ENCODE measurements at regions not wholly inside any gene's neighbourhood (a gene's known extent, or its start where the extent isn't known, plus 50 kb on each side); places are given as distances from the start of the nearest gene placed in this dataset.
A peak's percentile ranks its signal among the peaks of the same experiment; 100 is the strongest.
"Not testable (repeated sequence)": the region's sequence is repeated elsewhere in the genome, so short reads cannot be mapped to it uniquely, and the experiment has no call there.

DNA sequence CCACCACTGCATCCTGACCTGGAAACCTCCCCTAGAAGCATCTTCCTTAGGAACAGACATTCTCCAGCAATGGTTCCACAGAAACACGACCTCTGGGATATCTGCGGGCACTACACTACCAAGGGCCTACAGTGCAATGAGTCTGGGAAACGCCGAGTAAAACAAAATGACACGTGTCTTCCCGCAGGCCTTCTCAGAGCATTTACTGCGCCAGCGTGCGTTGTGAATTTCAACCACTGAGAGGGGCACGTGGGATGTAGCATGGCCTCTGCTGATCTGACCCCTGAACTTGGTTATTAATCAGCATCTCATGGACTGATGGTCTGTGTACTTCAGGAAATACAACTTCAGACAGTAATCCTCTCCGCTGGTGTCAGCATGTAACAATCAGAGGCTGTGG lies 173.0 kb downstream of the C16orf95 start:
- no peak for DNase-seq

GRCh38 chr16:87145181-87146176 lies 171.7 kb downstream of the C16orf95 start:
- no peak for DNase-seq

GRCh38 chr16:87146676-87147075 lies 170.5 kb downstream of the C16orf95 start:
- DNase-seq, result no peak

DNA sequence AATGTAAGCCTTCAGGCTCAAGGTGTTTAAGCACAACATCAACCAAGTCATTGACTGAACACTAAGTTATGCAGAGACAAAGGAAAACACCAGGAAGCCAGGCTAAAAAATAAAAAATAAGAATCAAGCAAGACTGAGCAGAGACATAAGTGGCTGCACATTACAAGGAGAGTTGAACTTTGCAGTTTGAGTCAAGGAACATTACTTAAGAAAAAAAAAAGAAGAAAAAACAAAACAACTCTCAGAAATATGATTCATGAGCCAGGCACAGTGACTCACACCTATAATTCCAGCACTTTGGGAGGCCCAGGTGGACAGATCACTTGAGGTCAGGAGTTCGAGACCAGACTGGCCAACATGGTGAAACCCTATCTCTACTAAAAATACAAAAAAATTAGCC lies 168.1 kb downstream of the C16orf95 start:
- no peak for DNase-seq

- no peak for DNase-seq
Observed at GRCh38 chr16:87150262-87150661, 166.9 kb downstream of the C16orf95 start.

DNA sequence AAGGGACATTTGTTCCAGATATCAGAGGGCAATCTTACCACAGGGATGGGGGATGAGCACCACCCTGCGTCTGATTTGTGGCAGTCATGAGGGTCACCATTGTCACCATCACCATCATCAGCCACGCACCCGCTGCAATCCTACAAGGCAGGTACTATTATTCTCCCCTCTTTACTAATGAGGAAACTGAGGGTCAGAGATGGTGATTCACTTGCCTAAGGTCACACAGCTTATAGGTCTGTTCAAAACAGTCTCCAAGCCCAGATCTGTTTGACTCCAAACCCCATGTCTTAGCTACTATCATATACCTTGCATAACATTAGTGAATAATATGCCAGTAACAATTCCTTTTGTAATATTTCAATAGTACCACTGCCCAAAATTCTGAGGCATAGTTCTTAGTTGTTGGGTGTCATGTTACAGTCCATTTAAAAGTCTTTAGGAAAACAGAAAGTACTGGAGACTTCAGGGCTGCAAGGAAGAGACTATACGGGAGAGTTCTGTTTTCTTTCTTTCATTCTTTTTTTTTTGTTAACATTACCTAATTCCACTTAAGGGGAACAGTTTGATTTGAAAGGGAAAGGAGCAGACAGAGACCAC lies 166.4 kb downstream of the C16orf95 start:
- DNase-seq, result no peak

- no peak for DNase-seq
Observed at GRCh38 chr16:87152221-87152755, 164.9 kb downstream of the C16orf95 start.

GRCh38 chr16:87153326-87153725 lies 163.9 kb downstream of the C16orf95 start:
- no peak for DNase-seq

DNA sequence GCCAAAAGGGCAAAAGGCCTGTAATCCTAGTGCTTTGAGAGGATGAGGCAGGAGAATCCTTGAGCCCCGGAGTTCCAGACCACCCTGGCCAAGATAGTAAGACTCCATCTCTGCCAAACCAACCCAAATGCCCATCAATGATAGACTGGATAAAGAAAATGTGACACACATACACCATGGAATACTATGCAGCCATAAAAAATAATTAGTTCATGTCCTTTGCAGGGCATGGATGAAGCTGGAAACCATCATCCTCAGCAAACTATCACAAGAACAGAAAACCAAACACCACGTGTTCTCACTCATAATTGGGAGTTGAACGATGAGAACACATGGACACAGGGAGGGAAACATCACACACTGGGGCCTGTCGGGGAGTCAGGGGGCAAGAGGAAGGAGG lies 161.9 kb downstream of the C16orf95 start:
- DNase-seq, result not testable (repeated sequence)

DNA sequence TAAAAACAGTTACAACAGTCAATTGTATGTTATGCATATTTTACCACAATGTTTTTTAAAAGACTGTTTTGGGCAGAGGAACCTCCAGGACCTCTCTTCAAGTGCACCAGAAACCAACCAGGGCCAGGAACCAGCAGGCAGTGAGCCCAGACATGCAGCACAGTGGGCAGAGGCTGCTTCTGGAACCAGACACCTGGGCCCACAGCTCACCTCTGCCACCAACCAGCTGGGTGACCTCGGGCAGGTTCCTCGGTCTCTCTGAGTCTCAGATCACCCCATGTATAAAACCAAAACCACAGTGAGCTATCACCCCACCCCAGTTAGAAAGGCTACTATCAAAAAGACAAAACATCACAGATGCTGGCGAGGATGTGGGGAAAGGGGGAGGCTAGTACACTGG lies 161.0 kb downstream of the C16orf95 start:
- no peak for DNase-seq

DNA sequence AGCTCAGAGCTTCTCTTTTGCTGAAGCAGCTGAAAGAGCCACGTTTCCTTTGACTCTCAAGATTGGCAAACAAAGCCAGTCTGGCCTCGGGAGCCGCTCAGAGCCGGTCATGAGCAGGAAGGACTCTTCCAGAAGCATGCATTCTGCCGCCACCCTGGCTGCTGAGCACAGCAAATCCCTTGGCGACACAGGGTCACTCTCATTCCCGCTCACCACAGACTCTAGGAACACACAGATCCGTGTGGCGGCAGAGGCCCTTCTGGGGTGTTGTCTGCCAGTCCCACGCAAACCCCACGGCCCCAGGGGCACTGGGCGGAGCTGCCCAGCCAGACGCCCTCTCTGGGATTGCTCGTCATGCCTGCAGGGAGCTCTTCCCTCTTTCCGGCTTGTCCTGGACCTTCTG lies 157.0 kb downstream of the C16orf95 start:
- DNase-seq, result no peak

GRCh38 chr16:87160701-87161337 lies 156.4 kb downstream of the C16orf95 start:
- DNase-seq, result no peak

- not testable (repeated sequence) for DNase-seq
Observed at GRCh38 chr16:87161410-87161809, 155.8 kb downstream of the C16orf95 start.

DNA sequence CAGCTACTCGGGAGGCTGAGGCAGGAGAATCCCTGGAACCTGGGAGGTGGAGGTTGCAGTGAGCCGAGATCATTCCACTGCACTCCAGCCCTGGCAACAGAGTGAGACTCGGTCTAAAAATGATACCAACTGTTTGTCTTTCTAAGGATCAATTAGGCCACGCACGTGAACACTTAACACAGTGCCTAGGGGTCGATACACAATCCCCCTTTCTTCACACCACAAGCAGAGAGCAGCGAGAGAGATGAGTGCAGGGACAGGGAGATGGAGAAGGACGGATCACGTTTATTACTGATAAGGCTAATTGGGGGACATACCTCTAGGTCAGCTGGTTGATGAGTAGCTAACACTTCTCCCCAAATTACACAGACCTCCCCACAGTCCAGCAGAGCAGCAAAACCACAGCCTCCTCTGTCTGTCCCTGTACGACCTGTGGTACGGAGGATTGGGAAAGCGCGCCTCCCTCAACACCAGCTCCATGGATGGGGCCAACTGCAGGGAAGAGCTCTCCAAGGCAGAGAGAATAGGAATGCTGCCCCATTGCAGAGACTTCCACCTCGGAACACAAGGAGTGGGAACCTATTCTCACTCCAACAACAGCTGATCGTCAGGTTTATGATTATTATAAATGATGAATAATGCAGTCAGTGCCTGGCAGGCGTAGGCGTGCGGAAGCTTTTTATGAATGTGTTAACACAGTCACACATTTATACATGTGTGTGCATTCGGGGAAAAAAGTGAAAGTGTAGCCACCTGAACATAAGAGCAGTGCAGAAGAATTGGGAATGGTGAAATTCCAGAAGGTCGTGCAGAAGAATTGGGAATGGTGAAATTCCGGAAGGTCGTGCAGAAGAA lies 155.1 kb downstream of the C16orf95 start:
- DNase-seq, result peak in 1 of 2 donors; percentile 3

DNA sequence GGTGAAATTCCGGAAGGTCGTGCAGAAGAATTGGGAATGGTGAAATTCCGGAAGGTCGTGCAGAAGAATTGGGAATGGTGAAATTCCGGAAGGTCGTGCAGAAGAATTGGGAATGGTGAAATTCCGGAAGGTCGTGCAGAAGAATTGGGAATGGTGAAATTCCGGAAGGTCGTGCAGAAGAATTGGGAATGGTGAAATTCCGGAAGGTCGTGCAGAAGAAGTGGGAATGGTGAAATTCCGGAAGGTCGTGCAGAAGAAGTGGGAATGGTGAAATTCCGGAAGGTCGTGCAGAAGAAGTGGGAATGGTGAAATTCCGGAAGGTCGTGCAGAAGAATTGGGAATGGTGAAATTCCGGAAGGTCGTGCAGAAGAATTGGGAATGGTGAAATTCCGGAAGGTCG lies 154.4 kb downstream of the C16orf95 start:
- not testable (repeated sequence) for DNase-seq

GRCh38 chr16:87163637-87164036 lies 153.6 kb downstream of the C16orf95 start:
- DNase-seq, result no peak

DNA sequence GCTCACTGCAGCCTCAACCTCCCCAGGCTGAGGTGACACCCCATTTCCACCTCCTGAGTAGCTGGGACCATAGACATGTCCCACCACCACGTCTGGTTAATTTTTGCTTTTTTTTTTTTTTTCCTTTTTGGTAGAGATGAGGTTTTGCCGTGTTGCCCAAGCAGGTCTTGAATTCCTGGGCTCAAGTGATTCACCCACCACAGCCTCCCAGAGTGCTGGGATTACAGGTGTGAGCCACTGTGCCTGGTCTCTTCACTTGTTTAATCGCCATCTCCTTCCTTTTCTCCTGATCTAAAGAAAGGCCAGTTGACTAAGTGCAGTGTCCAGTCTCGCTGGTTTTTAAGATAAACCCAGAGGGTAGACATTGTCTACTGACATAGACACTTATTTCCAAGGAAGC lies 152.0 kb downstream of the C16orf95 start:
- DNase-seq, result no peak

- no peak for DNase-seq
Observed at GRCh38 chr16:87165885-87166284, 151.3 kb downstream of the C16orf95 start.

DNA sequence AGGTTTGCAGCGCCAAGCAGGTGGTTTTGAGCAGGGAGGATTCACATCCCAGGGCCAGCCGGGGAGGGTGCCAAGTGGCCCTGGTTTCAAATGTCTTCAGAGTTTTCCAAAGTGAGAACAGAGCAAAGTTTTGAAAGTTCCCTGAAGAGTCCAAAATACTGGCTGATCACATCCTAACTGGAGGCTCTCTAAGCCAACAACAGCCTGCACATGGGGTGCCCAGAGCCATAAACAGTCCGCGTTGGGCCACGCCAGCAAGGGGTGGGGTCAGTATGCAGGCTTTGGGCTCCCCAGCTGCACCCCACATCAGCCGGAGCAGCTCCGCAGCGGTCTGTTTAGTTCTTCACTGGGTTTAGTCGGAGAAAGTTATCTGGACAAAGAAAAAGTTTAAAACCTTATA lies 150.9 kb downstream of the C16orf95 start:
- no peak for DNase-seq

DNA sequence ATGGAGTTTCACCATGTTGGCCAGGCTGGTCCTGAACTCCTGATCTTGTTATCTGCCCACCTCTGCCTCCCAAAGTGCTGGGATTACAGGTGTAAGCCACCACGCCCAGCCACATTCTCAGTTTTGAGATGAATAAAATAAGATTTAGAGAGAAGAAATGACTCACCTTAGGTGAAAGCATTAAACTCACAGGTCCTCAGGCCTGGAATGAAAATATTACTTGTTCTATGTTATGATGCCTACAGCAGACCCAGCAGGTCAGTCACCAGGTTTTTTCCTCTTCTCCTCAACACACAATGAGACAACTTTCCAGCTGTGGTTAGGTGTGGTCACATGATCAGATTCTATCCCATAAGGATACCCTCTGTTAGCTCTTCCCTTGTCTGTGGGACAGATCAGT lies 150.3 kb downstream of the C16orf95 start:
- no peak for DNase-seq

DNA sequence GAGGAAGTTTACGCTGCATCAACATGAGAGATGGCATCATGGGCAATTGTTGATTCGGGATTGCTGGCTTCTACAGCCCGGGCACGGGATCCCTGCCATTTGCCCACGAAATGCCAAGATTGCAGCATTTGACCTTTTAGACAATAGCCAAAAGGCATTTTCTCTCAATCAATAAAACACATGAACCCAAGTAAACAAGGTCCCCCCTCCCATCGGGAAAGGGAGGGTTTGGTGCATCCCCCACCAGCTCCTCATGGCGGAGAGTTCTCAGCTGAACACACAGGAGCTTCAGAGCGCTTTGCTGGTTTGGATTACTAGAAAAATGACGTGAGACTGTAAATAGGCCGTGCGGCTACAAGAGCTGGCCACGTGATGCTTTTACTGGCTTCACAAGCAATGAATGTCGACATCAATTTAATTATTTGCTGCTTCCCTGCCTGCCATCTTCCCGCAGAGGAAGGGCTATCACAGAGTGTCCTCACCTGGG lies 147.6 kb downstream of the C16orf95 start:
- no peak for DNase-seq

DNA sequence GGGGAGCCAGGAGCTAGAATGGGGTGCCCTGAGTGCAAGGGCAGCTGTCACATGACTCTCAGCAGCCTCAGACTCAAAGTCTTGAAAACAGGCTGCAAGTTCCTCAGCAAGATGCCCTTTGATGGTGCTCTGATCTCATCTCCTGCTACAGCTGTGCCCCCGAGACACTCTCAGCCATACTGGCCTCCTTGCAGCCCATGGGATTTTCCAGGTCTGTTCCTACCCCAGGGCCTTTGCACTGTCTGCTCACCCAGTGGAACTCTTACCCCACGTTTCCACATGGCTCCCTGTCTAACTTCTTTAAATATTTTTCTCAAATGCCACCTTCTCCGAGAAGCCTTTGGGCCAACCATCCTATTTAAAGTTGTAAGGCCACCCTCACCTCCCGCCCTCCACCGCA lies 146.9 kb downstream of the C16orf95 start:
- DNase-seq, result no peak

All from CD4-positive, alpha-beta T cell treated with Interferon alpha-2 for 1 hour (primary cell).